B cell (primary cell): ENCODE measurements at regions not wholly inside any gene's neighbourhood (a gene's known extent, or its start where the extent isn't known, plus 50 kb on each side); places are given as distances from the start of the nearest gene placed in this dataset.

Experiments
- EZH2 ChIP-seq: IDR thresholded peaks from 2 replicates; pipeline ENCODE4 v1.6.1; 2012; ENCODE audit warnings: borderline replicate concordance, low read depth, mild to moderate bottlenecking, moderate library complexity, low read length; ENCODE audit not compliant: insufficient read depth, poor library complexity, severe bottlenecking
- TF ChIP-seq, protein P1 (sequence below): fragments of 200-600 bp; IDR thresholded peaks from one replicate; pipeline ENCODE4 v1.8.0; 2022; ENCODE audit warnings: antibody characterized with exemption, mild to moderate bottlenecking

DNA sequence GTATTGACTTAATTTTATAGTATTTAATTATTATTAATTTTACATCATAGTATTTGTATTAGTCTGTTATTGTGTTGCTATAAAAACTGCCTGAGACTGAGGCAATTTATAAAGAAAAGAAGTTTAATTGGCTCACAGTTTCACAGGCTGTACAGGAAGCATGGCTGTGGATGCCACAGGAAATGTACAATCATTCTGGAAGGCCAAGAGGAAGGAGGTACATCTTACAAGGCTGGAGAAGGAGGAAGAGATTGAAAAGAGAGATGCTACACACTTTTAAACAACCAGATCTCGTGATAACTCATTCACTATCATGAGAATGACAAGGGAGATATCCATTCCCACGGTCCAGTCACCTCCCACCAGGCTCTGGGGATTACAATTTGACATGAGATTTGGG is 2019.4 kb upstream of the PIK3C3 start:
- TF ChIP-seq, protein P1, sequence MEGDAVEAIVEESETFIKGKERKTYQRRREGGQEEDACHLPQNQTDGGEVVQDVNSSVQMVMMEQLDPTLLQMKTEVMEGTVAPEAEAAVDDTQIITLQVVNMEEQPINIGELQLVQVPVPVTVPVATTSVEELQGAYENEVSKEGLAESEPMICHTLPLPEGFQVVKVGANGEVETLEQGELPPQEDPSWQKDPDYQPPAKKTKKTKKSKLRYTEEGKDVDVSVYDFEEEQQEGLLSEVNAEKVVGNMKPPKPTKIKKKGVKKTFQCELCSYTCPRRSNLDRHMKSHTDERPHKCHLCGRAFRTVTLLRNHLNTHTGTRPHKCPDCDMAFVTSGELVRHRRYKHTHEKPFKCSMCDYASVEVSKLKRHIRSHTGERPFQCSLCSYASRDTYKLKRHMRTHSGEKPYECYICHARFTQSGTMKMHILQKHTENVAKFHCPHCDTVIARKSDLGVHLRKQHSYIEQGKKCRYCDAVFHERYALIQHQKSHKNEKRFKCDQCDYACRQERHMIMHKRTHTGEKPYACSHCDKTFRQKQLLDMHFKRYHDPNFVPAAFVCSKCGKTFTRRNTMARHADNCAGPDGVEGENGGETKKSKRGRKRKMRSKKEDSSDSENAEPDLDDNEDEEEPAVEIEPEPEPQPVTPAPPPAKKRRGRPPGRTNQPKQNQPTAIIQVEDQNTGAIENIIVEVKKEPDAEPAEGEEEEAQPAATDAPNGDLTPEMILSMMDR, result no peak
- TF ChIP-seq EZH2, result no peak
